ENCODE measurements at regions not wholly inside any gene's neighbourhood (a gene's known extent, or its start where the extent isn't known, plus 50 kb on each side); places are given as distances from the start of the nearest gene placed in this dataset.
"Not testable (repeated sequence)": the region's sequence is repeated elsewhere in the genome, so short reads cannot be mapped to it uniquely, and the experiment has no call there.

GRCh38 chr4:125200556-125200955, 114.2 kb upstream of the FAT4 start:
- Histone ChIP-seq H3K36me3 (ENCODE audit: control insufficient read depth in 3 of 3, insufficient read depth in 2 of 3, low read depth in 1 of 3, low read length in 3 of 3) (no peaks in the 10 kb centered on the region), H3K9me3 (ENCODE audit: control insufficient read depth in 2 of 2, insufficient read depth in 1 of 2, low read depth in 1 of 2, low read length in 1 of 2) (no peaks in the 10 kb centered on the region), H3K27ac (ENCODE audit: low read depth in 1 of 3, low read length in 2 of 3) (no peak overlapping the region), H3K27me3 (ENCODE audit: control insufficient read depth in 3 of 3, insufficient read depth in 3 of 3, low read length in 3 of 3) (no peaks in the 10 kb centered on the region), H3K4me1 (ENCODE audit: control insufficient read depth in 3 of 3, insufficient read depth in 2 of 3, low read depth in 1 of 3, low read length in 2 of 3) (no peaks in the 10 kb centered on the region), H3K4me3 (ENCODE audit: low read depth in 1 of 3, low read length in 3 of 3) (no peak overlapping the region)
- FAIRE-seq (no peak), DNase-seq (no peak)
- 63 to 88% (median 74%) methylated on average over 1 of the region's 1 CpG for WGBS, 3 donors

DNA sequence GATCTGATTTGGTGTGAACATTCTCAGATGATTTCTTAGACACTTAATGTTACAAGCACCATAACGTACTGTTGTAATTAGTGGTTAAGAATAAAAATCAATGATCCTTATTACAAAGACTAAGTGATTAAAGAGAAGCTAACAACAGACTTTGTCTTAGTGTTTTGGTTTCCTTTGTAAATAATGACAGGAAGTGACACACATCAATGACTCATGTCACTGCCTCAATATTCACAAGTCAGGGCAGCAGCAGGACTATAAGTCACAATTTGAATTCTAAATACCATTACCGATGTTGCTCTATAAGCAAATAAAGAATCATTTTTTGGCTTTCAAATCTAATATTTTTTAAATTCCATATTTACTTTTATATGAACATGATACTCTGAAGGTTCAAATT, 115.8 kb upstream of the FAT4 start:
- no peaks in the 10 kb centered on the region for H3K27me3 ChIP-seq (ENCODE audit: control insufficient read depth in 3 of 3, insufficient read depth in 3 of 3, low read length in 3 of 3)
- FAIRE-seq: no peak
- DNase-seq: no peak
- no peaks in the 10 kb centered on the region for H3K4me1 ChIP-seq (ENCODE audit: control insufficient read depth in 3 of 3, insufficient read depth in 2 of 3, low read depth in 1 of 3, low read length in 2 of 3)
- H3K9me3 ChIP-seq (ENCODE audit: control insufficient read depth in 2 of 2, insufficient read depth in 1 of 2, low read depth in 1 of 2, low read length in 1 of 2): no peaks in the 10 kb centered on the region
- WGBS, 3 donors: 75% methylated on average over 2 of the region's 2 CpGs
- no peak overlapping the region for H3K4me3 ChIP-seq (ENCODE audit: low read depth in 1 of 3, low read length in 3 of 3)
- no peak overlapping the region for H3K27ac ChIP-seq (ENCODE audit: low read depth in 1 of 3, low read length in 2 of 3)
- H3K36me3 ChIP-seq (ENCODE audit: control insufficient read depth in 3 of 3, insufficient read depth in 2 of 3, low read depth in 1 of 3, low read length in 3 of 3): no peaks in the 10 kb centered on the region

DNA sequence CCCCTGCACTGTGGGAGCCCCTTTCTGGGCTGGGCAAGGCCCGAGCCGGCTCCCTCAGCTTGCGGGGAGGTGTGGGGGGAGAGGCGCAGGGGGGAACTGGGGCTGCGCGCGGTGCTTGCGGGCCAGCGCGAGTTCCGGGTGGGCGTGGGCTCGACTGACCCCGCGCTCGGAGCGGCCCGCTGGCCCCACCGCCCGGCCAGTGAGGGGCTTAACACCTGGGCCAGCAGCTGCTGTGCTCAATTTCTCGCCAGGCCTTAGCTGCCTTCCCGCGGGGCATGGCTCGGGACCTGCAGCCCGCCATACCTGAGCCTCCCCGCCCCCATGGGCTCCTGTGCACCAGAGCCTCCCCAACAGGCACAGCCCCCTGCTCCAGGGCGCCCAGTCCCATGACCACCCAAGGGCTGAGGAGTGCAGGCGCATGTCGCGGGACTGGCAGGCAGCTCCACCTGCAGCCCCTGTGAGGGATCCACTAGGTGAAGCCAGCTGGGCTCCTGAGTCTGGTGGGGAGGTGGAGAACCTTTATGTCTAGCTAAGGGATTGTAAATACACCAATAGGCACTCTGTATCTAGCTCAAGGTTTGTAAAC, 122.8 kb upstream of the FAT4 start:
- WGBS, 3 donors: 92 to 97% (median 96%) methylated on average over 27 to 30 of the region's 30 CpGs
- not testable (repeated sequence) for DNase-seq; H3K36me3 ChIP-seq (ENCODE audit: control insufficient read depth in 3 of 3, insufficient read depth in 2 of 3, low read depth in 1 of 3, low read length in 3 of 3); H3K27ac ChIP-seq (ENCODE audit: low read depth in 1 of 3, low read length in 2 of 3); H3K4me3 ChIP-seq (ENCODE audit: low read depth in 1 of 3, low read length in 3 of 3); H3K9me3 ChIP-seq (ENCODE audit: control insufficient read depth in 2 of 2, insufficient read depth in 1 of 2, low read depth in 1 of 2, low read length in 1 of 2); H3K4me1 ChIP-seq (ENCODE audit: control insufficient read depth in 3 of 3, insufficient read depth in 2 of 3, low read depth in 1 of 3, low read length in 2 of 3); FAIRE-seq; H3K27me3 ChIP-seq (ENCODE audit: control insufficient read depth in 3 of 3, insufficient read depth in 3 of 3, low read length in 3 of 3)

GRCh38 chr4:125191232-125191631, 123.5 kb upstream of the FAT4 start:
- no peaks in the 10 kb centered on the region for H3K9me3 ChIP-seq (ENCODE audit: control insufficient read depth in 2 of 2, insufficient read depth in 1 of 2, low read depth in 1 of 2, low read length in 1 of 2)
- no peaks in the 10 kb centered on the region for H3K4me1 ChIP-seq (ENCODE audit: control insufficient read depth in 3 of 3, insufficient read depth in 2 of 3, low read depth in 1 of 3, low read length in 2 of 3)
- H3K27me3 ChIP-seq (ENCODE audit: control insufficient read depth in 3 of 3, insufficient read depth in 3 of 3, low read length in 3 of 3): no peaks in the 10 kb centered on the region
- H3K4me3 ChIP-seq (ENCODE audit: low read depth in 1 of 3, low read length in 3 of 3): no peak overlapping the region
- DNase-seq (no peak), FAIRE-seq (no peak)
- WGBS, 3 donors: 94 to 97% (median 95%) methylated on average over 3 of the region's 3 CpGs
- no peak overlapping the region for H3K27ac ChIP-seq (ENCODE audit: low read depth in 1 of 3, low read length in 2 of 3)
- no peaks in the 10 kb centered on the region for H3K36me3 ChIP-seq (ENCODE audit: control insufficient read depth in 3 of 3, insufficient read depth in 2 of 3, low read depth in 1 of 3, low read length in 3 of 3)

GRCh38 chr4:125187226-125188176, 127.3 kb upstream of the FAT4 start:
- H3K9me3 ChIP-seq (ENCODE audit: control insufficient read depth in 2 of 2, insufficient read depth in 1 of 2, low read depth in 1 of 2, low read length in 1 of 2): no peaks in the 10 kb centered on the region
- DNase-seq: no peak
- 70 to 74% (median 71%) methylated on average over 4 of the region's 4 CpGs for WGBS, 3 donors
- no peak for FAIRE-seq
- H3K27me3 ChIP-seq (ENCODE audit: control insufficient read depth in 3 of 3, insufficient read depth in 3 of 3, low read length in 3 of 3): no peaks in the 10 kb centered on the region
- H3K4me1 ChIP-seq (ENCODE audit: control insufficient read depth in 3 of 3, insufficient read depth in 2 of 3, low read depth in 1 of 3, low read length in 2 of 3): no peaks in the 10 kb centered on the region
- H3K36me3 ChIP-seq (ENCODE audit: control insufficient read depth in 3 of 3, insufficient read depth in 2 of 3, low read depth in 1 of 3, low read length in 3 of 3): no peaks in the 10 kb centered on the region
- H3K27ac ChIP-seq (ENCODE audit: low read depth in 1 of 3, low read length in 2 of 3): no peak overlapping the region
- H3K4me3 ChIP-seq (ENCODE audit: low read depth in 1 of 3, low read length in 3 of 3): no peak overlapping the region

- no peaks in the 10 kb centered on the region for H3K27me3 ChIP-seq (ENCODE audit: control insufficient read depth in 3 of 3, insufficient read depth in 3 of 3, low read length in 3 of 3)
Observed at GRCh38 chr4:125184116-125184515, 130.6 kb upstream of the FAT4 start.

GRCh38 chr4:125181804-125182203, 133.0 kb upstream of the FAT4 start:
- no peaks in the 10 kb centered on the region for H3K36me3 ChIP-seq (ENCODE audit: control insufficient read depth in 3 of 3, insufficient read depth in 2 of 3, low read depth in 1 of 3, low read length in 3 of 3)
- WGBS, 3 donors: 44 to 80% (median 47%) methylated on average over 3 of the region's 3 CpGs
- DNase-seq (no peak), FAIRE-seq (no peak)
- no peaks in the 10 kb centered on the region for H3K9me3 ChIP-seq (ENCODE audit: control insufficient read depth in 2 of 2, insufficient read depth in 1 of 2, low read depth in 1 of 2, low read length in 1 of 2)
- H3K4me3 ChIP-seq (ENCODE audit: low read depth in 1 of 3, low read length in 3 of 3): no peak overlapping the region
- H3K27me3 ChIP-seq (ENCODE audit: control insufficient read depth in 3 of 3, insufficient read depth in 3 of 3, low read length in 3 of 3): no peaks in the 10 kb centered on the region
- H3K27ac ChIP-seq (ENCODE audit: low read depth in 1 of 3, low read length in 2 of 3): no peak overlapping the region
- no peaks in the 10 kb centered on the region for H3K4me1 ChIP-seq (ENCODE audit: control insufficient read depth in 3 of 3, insufficient read depth in 2 of 3, low read depth in 1 of 3, low read length in 2 of 3)

More at GRCh38 chr4:125184116-125184515, 130.6 kb upstream of the FAT4 start:
- no peak for DNase-seq
- no peak for FAIRE-seq
- Histone ChIP-seq H3K4me1 (ENCODE audit: control insufficient read depth in 3 of 3, insufficient read depth in 2 of 3, low read depth in 1 of 3, low read length in 2 of 3) (no peaks in the 10 kb centered on the region), H3K4me3 (ENCODE audit: low read depth in 1 of 3, low read length in 3 of 3) (no peak overlapping the region), H3K9me3 (ENCODE audit: control insufficient read depth in 2 of 2, insufficient read depth in 1 of 2, low read depth in 1 of 2, low read length in 1 of 2) (no peaks in the 10 kb centered on the region), H3K27ac (ENCODE audit: low read depth in 1 of 3, low read length in 2 of 3) (no peak overlapping the region), H3K36me3 (ENCODE audit: control insufficient read depth in 3 of 3, insufficient read depth in 2 of 3, low read depth in 1 of 3, low read length in 3 of 3) (no peaks in the 10 kb centered on the region)
- WGBS, 3 donors: 78 to 81% (median 79%) methylated on average over 3 of the region's 3 CpGs

GRCh38 chr4:125179727-125180126, 135.0 kb upstream of the FAT4 start:
- Histone ChIP-seq H3K4me1 (ENCODE audit: control insufficient read depth in 3 of 3, insufficient read depth in 2 of 3, low read depth in 1 of 3, low read length in 2 of 3) (no peaks in the 10 kb centered on the region), H3K27me3 (ENCODE audit: control insufficient read depth in 3 of 3, insufficient read depth in 3 of 3, low read length in 3 of 3) (no peaks in the 10 kb centered on the region), H3K36me3 (ENCODE audit: control insufficient read depth in 3 of 3, insufficient read depth in 2 of 3, low read depth in 1 of 3, low read length in 3 of 3) (no peaks in the 10 kb centered on the region), H3K4me3 (ENCODE audit: low read depth in 1 of 3, low read length in 3 of 3) (no peak overlapping the region), H3K9me3 (ENCODE audit: control insufficient read depth in 2 of 2, insufficient read depth in 1 of 2, low read depth in 1 of 2, low read length in 1 of 2) (no peaks in the 10 kb centered on the region), H3K27ac (ENCODE audit: low read depth in 1 of 3, low read length in 2 of 3) (no peak overlapping the region)
- no peak for FAIRE-seq
- no peak for DNase-seq
- WGBS, 3 donors: 71 to 83% (median 72%) methylated on average over 4 of the region's 4 CpGs

All from small intestine (tissue), 7 donors.